Stimulated activated naive CD8-positive, alpha-beta T cell treated with anti-CD3 and anti-CD28 coated beads, Interleukin-15, Interleukin-2, amounts not matched to agents 100 U/mL and 50 U/mL, for 24 hours (primary cell): ENCODE measurements at regions not wholly inside any gene's neighbourhood (a gene's known extent, or its start where the extent isn't known, plus 50 kb on each side); places are given as distances from the start of the nearest gene placed in this dataset.
"Not testable (repeated sequence)": the region's sequence is repeated elsewhere in the genome, so short reads cannot be mapped to it uniquely, and the experiment has no call there.

Experiments
- ATAC-seq: fragments of 150-1000 bp; cut with Tn5 transposase; one replicate; pipeline ENCODE4 v1.10.0; 2021
- DNase-seq: peaks from one replicate; pipeline ENCODE4 v3.0.0; 2021

- ATAC-seq (no peak), DNase-seq (no peak)
Measured at GRCh38 chr11:34830648-34831047, 85.5 kb downstream of the APIP start.

GRCh38 chr11:34830035-34830434, 86.1 kb downstream of the APIP start:
- ATAC-seq (no peak), DNase-seq (no peak)

DNA sequence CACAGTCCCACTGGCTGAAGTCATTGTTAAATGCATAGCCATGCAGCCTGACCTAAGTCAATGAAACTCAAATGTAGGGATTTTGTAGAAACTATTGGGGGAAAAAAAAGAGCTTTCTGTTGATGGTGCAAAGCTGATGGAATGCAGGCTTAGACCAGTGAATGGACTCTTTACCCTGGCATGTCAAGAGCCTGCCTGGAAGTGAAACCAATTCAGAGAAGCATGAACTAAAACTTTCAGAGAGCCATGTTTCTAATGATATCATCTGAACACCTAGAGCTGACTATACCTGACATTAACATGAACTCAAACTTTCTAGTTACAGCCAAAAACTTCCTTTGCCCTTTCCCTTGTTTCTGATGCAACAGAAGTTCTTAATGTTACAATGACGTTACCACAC, 89.0 kb downstream of the APIP start:
- DNase-seq, result no peak
- no peak for ATAC-seq

- no peak for ATAC-seq
- DNase-seq, result no peak
Measured at GRCh38 chr11:34826384-34826726, 89.8 kb downstream of the APIP start.

DNA sequence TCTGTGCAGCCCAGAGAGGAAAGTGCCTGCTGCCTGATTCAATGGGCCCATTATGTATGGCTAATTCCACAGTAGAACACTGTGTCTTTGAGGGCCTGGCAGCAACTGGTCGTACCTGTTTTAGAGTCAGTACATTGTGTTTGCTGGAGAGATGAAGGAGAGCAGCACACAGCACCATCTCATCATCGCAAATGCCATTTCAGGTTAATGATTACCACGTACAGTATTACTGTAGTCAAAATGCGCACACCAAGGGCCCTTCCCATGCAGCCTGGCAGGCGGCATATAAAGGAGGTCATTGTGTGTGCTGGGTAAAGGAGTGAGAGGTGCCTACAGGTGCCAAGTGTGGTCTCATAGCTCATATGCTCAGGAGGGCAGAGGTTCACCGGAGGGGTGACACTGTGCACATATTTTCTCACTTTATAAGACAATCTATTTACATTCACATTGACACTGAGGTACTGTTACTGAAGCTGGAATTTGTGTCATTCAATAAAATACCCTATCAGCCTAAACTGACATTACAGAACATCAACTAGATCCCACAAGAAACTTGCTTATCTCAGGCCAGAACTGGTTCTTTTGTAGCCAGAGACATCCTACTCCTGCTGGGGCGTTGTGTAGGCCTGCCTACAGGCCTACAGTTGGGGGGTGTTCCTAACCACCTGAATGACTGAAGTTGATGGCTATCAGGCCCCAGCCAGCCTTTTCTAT, 90.4 kb downstream of the APIP start:
- DNase-seq (no peak), ATAC-seq (no peak)

- ATAC-seq, result no peak
- no peak for DNase-seq
Measured at GRCh38 chr11:34825315-34825669, 90.9 kb downstream of the APIP start.

- ATAC-seq, result no peak
- no peak for DNase-seq
Measured at GRCh38 chr11:34824425-34824824, 91.8 kb downstream of the APIP start.

DNA sequence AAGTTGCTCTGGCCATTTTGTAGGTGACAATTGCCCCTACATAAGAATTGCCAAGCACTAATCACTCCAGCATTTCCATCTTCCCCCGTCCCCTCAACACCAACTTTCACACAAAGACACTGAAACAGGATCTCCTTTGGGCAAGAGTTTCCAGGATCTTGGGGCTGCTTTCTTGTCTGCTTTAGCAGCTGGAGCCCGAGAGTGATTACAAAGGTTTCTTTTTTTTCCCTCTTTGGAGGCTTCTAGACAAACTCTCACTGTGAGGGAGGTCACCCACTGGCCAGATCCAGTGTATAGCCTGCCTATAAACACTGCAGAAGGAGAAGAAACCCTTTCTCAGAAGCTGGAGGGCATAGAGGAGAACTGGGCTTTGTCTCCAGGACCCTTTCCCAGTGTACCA, 92.5 kb downstream of the APIP start:
- ATAC-seq (no peak), DNase-seq (no peak)

GRCh38 chr11:34823197-34823596, 93.0 kb downstream of the APIP start:
- no peak for ATAC-seq
- no peak for DNase-seq

- ATAC-seq (peak; percentile 39), DNase-seq (no peak)
Measured at GRCh38 chr11:34819740-34820482, 96.3 kb downstream of the APIP start.

- ATAC-seq, DNase-seq: not testable (repeated sequence)
Measured at GRCh38 chr11:34817812-34818211, 98.4 kb downstream of the APIP start.

DNA sequence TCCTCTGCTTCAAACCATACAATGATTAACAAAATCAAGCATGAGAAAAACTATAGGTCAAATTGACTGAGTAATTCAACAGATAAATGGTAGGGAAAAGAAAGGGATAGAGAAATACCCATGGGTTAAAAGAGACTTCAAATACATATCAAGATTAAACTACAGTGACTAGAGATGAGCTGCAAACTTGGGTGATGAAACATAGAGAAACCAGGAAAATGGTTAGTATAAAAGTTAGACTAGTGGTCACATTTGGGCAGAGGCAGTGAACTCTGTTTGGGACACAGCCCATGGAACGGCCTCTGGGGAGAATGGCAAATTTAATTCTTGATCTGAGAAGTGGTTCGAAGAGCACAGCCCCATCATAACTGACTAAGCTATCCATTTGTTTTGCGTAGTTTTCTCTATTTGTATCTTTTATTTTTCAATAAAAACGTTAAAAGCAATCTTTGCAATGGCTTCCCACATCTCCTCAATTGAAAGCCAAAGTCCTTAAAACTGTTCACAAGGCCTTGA, 99.4 kb downstream of the APIP start:
- ATAC-seq, result no peak

GRCh38 chr11:34812905-34813576, 103.1 kb downstream of the APIP start:
- ATAC-seq, result no peak
- DNase-seq, result no peak

More for the DNA sequence above, 99.4 kb downstream of the APIP start:
- no peak for DNase-seq

DNA sequence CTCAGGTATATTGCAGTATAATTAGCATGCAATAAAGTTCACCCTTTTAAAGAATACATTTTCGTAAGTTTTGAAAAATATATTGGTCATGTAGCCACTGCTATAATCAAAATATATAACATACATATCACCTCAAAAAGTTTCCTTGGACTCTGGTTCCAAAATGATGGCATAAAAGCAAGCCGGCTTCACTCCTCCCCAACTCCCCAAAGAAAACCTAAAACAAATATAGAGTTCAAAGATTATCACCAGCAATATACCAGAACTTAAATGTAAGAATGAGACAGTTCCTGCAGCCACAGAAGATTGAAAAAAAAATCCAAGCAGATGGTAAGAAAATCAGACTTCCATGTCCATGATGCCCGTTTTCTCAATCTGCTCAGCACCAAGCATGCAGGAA, 104.3 kb downstream of the APIP start:
- ATAC-seq (no peak), DNase-seq (no peak)

GRCh38 chr11:34810107-34810562, 106.0 kb downstream of the APIP start:
- ATAC-seq, result no peak
- DNase-seq, result no peak

- DNase-seq (no peak), ATAC-seq (no peak)
Measured at GRCh38 chr11:34809191-34810106, 106.7 kb downstream of the APIP start.

DNA sequence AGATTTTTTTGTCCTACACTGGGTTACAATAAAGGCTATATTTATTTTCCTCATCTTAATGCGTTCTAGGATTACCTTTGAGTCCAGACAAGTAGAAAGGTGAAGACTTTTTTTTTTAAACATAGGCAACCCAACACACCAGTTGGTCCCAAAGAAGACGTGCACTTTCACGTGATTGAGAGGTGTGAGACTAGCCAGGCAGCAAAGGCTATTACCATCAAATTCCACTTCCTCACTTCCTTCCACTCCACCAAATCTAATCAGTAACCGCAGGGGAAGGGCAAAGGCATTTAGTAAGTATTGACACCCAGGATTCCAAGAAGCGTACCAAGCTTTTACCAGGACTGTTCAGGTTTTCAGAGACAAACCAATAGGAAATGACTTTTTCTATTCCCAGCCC, 109.3 kb downstream of the APIP start:
- no peak for DNase-seq
- no peak for ATAC-seq

GRCh38 chr11:34805937-34806336, 110.2 kb downstream of the APIP start:
- ATAC-seq (no peak), DNase-seq (no peak)

- no peak for DNase-seq
- no peak for ATAC-seq
Measured at GRCh38 chr11:34799848-34800247, 116.3 kb downstream of the APIP start.

DNA sequence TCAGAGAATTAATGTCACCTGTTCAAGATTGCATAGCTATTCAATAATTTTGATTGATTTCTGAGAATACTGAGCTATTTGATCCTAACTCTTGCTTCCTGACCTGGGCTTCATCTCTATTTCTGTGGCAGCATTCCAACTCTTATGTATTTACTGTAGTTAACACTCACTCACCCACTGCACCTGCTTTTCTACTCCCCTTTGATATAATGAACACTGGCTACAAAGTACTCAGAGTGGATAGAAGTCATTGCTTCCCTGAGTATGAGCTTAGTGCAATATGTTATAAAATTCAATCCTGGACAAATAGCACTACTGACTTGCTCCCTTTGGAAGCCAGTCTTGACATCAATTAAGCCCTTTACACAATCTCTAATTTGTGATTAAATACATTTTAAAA, 117.2 kb downstream of the APIP start:
- DNase-seq, result no peak
- no peak for ATAC-seq

DNA sequence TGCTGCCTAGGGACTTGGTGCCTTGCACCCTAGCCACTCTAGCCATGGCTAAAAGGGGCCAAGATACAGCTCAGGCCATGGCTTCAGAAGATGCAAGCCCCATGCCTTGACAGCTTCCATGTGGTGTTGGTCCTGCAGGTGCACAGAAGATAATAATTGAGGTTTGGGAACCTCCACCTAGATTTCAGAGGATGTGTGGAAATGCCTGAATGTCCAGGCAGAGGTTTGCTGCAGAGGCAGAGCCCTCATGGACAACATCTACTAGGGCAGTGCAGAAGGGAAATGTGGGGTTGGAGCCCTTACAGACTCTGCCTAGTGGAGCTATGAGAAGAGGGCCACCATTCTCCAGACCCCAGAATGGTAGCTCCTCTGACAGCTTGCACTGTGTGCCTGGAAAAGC, 118.7 kb downstream of the APIP start:
- DNase-seq, ATAC-seq: not testable (repeated sequence)

DNA sequence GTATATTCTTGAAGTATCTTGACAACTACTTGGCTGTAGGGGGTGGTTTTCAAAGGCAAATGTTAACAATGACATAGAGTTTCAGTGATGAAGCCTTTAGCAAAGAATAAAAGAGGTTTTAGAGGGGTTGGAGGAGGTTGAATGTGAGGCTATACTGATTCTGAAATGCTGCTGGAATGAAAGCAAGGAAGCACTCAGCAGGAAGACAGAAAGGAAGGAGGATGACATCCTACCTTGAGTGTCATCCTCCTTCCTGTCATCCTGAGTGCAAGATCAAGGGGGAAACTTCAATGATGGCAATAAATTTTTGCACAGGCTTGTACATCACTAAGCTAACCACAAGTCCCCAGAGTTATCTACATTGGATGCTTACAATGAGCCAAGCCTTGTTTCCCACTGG, 120.5 kb downstream of the APIP start:
- DNase-seq (no peak), ATAC-seq (no peak)
